ENCODE measurements at regions not wholly inside any gene's neighbourhood (a gene's known extent, or its start where the extent isn't known, plus 50 kb on each side); places are given as distances from the start of the nearest gene placed in this dataset.

DNA sequence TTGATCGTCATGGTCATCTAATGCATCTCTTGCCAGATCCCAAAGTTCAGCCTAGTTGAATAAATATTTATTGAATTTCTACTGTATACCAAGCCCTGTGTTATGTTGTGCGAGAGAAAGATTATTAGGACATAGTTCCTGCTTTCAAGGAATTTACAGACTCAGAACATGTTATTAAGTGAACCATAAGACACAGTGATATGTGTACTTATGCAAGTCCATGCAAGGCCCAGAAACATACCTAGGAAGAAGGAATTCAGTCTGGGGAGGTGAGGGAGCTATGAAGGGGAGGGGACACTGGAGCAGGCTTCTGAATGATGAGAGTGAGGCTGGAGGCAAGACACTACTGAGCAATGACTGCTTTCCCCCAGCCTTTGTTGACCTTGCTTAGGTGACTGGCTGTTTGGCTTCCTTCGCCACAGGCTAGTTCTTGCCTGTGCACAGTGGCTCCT lies 81.4 kb downstream of the ACAA2 start:
- CTCF ChIA-PET: interaction anchor here (0.6 to 2.5 kb wide), 5 partner anchors 18 to 221 kb away, joined by 3 to 8 read pairs (median 3); no protein-coding TSS in a partner anchor
- no peak overlapping the region for H3K27ac ChIP-seq (ENCODE audit: low read depth in 2 of 2, low read length in 1 of 2)
- H3K9me3 ChIP-seq: no peaks in the 10 kb centered on the region

DNA sequence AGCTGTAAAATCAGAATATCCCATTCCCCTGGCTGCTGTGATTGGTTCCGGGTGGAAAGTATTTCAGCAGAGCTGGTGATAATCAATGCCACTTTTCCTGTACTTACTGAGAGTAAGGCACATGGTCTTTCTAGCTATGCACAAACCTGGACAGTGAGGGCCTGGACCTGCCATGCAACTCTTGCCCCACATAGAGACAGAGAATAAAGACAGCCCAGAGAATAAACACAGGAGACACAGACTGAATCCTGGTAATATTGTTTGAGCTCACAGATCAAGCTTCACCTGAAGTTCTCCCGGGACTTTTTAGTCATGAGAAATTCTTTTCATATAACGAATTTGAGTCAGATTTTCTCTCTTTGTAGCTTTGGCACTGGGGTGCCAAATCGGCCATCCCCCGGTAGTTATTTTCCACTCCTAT lies 81.9 kb downstream of the ACAA2 start:
- no peaks in the 10 kb centered on the region for H3K36me3 ChIP-seq (replicated peaks in 1 of 2; ENCODE audit: control insufficient read depth in 1 of 2, insufficient read depth in 2 of 2, low read length in 1 of 2)
- H3K79me2 ChIP-seq (ENCODE audit: insufficient read depth): no peaks in the 10 kb centered on the region
- H4K20me1 ChIP-seq (ENCODE audit: insufficient read depth): no peaks in the 10 kb centered on the region
- 79% methylated on average over 5 of the region's 5 CpGs for WGBS (ENCODE audit: low lambda C conversion rate)
- peaks cover 13% of the 10 kb centered on the region for H3F3A ChIP-seq (replicated peaks; ENCODE audit: insufficient read depth)
- peaks cover 3 to 42% of the 10 kb centered on the region in 2 experiments; a peak in 3 of 4 replicates for H3K4me1 ChIP-seq (ENCODE audit: control insufficient read depth in 1 of 2, insufficient read depth in 2 of 2, low read depth in 1 of 2, low read length in 1 of 2)
- no peak for DNase-seq
- POLR2A ChIA-PET: no interaction called here
- no peaks in the 10 kb centered on the region for H3K9me2 ChIP-seq
- H3K9me3 ChIP-seq: no peaks in the 10 kb centered on the region
- no peaks in the 10 kb centered on the region for H3K27me3 ChIP-seq (ENCODE audit: insufficient read depth)
- H2AFZ ChIP-seq (ENCODE audit: low read depth): no peak overlapping the region
- CTCF ChIA-PET: interaction anchor here (0.6 to 2.5 kb wide), 5 partner anchors 18 to 221 kb away, joined by 3 to 8 read pairs (median 3); no protein-coding TSS in a partner anchor
- H3K9ac ChIP-seq: no peak overlapping the region
- H3K4me3 ChIP-seq (ENCODE audit: low read depth in 2 of 2, low read length in 1 of 2): no peak overlapping the region
- H3K27ac ChIP-seq (ENCODE audit: low read depth in 2 of 2, low read length in 1 of 2): no peak overlapping the region
- H3K4me2 ChIP-seq: no peak overlapping the region
- TF ChIP-seq JUND (IDR thresholded peaks at IDR 0.05): no peak
- TF ChIP-seq, protein P1, sequence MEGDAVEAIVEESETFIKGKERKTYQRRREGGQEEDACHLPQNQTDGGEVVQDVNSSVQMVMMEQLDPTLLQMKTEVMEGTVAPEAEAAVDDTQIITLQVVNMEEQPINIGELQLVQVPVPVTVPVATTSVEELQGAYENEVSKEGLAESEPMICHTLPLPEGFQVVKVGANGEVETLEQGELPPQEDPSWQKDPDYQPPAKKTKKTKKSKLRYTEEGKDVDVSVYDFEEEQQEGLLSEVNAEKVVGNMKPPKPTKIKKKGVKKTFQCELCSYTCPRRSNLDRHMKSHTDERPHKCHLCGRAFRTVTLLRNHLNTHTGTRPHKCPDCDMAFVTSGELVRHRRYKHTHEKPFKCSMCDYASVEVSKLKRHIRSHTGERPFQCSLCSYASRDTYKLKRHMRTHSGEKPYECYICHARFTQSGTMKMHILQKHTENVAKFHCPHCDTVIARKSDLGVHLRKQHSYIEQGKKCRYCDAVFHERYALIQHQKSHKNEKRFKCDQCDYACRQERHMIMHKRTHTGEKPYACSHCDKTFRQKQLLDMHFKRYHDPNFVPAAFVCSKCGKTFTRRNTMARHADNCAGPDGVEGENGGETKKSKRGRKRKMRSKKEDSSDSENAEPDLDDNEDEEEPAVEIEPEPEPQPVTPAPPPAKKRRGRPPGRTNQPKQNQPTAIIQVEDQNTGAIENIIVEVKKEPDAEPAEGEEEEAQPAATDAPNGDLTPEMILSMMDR (IDR thresholded peaks at IDR 0.05): no peak
- TF ChIP-seq, protein P2, sequence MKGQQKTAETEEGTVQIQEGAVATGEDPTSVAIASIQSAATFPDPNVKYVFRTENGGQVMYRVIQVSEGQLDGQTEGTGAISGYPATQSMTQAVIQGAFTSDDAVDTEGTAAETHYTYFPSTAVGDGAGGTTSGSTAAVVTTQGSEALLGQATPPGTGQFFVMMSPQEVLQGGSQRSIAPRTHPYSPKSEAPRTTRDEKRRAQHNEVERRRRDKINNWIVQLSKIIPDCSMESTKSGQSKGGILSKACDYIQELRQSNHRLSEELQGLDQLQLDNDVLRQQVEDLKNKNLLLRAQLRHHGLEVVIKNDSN (IDR thresholded peaks at IDR 0.05; ENCODE audit: borderline replicate concordance, low read depth): no peak
- TF ChIP-seq FOXM1 (IDR thresholded peaks at IDR 0.05; ENCODE audit: low read depth): no peak
- TF ChIP-seq YY1 (IDR thresholded peaks at IDR 0.05; ENCODE audit: low read depth): no peak
- no peak for TF ChIP-seq EP300 (IDR thresholded peaks at IDR 0.05; ENCODE audit: borderline replicate concordance in 1 of 2, low read depth in 1 of 2, low read length in 1 of 2)
- TF ChIP-seq, protein P3, sequence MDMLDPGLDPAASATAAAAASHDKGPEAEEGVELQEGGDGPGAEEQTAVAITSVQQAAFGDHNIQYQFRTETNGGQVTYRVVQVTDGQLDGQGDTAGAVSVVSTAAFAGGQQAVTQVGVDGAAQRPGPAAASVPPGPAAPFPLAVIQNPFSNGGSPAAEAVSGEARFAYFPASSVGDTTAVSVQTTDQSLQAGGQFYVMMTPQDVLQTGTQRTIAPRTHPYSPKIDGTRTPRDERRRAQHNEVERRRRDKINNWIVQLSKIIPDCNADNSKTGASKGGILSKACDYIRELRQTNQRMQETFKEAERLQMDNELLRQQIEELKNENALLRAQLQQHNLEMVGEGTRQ (IDR thresholded peaks at IDR 0.05; ENCODE audit: borderline replicate concordance, low read depth, low read length): no peak
- TF ChIP-seq FOXJ3 (CRISPR knock-in tag; IDR thresholded peaks at IDR 0.05): no peak

More for the DNA sequence above, 81.4 kb downstream of the ACAA2 start:
- no peak overlapping the region for H3K4me3 ChIP-seq (ENCODE audit: low read depth in 2 of 2, low read length in 1 of 2)
- 88% methylated on average over 3 of the region's 3 CpGs for WGBS (ENCODE audit: low lambda C conversion rate)
- H3F3A ChIP-seq (replicated peaks; ENCODE audit: insufficient read depth): peaks cover 9% of the 10 kb centered on the region
- H3K36me3 ChIP-seq (replicated peaks in 1 of 2; ENCODE audit: control insufficient read depth in 1 of 2, insufficient read depth in 2 of 2, low read length in 1 of 2): no peaks in the 10 kb centered on the region
- no peak overlapping the region for H3K9ac ChIP-seq
- H3K4me1 ChIP-seq (ENCODE audit: control insufficient read depth in 1 of 2, insufficient read depth in 2 of 2, low read depth in 1 of 2, low read length in 1 of 2): peaks cover 0 to 37% of the 10 kb centered on the region in 2 experiments; a peak in 2 of 4 replicates
- POLR2A ChIA-PET: no interaction called here
- no peak for DNase-seq
- TF ChIP-seq YY1 (IDR thresholded peaks at IDR 0.05; ENCODE audit: low read depth): no peak
- TF ChIP-seq, protein P3 (IDR thresholded peaks at IDR 0.05; ENCODE audit: borderline replicate concordance, low read depth, low read length): no peak
- no peak for TF ChIP-seq JUND (IDR thresholded peaks at IDR 0.05)
- TF ChIP-seq RCOR1 (IDR thresholded peaks at IDR 0.05; ENCODE audit: low read length): no peak
- TF ChIP-seq GATA2 (CRISPR knock-in tag; IDR thresholded peaks at IDR 0.05): no peak
- no peak for TF ChIP-seq ELF1 (IDR thresholded peaks at IDR 0.05)
- TF ChIP-seq FOSL2 (IDR thresholded peaks at IDR 0.05; ENCODE audit: borderline replicate concordance, low read depth): no peak
- TF ChIP-seq MXI1 (IDR thresholded peaks at IDR 0.05; ENCODE audit: low read depth, low read length): no peak
- TF ChIP-seq TEAD4 (IDR thresholded peaks at IDR 0.05; ENCODE audit: borderline replicate concordance, insufficient read depth): no peak
- TF ChIP-seq, protein P1 (IDR thresholded peaks at IDR 0.05): no peak
- TF ChIP-seq GABPA (IDR thresholded peaks at IDR 0.05; ENCODE audit: low read depth): no peak
- TF ChIP-seq, protein P4, sequence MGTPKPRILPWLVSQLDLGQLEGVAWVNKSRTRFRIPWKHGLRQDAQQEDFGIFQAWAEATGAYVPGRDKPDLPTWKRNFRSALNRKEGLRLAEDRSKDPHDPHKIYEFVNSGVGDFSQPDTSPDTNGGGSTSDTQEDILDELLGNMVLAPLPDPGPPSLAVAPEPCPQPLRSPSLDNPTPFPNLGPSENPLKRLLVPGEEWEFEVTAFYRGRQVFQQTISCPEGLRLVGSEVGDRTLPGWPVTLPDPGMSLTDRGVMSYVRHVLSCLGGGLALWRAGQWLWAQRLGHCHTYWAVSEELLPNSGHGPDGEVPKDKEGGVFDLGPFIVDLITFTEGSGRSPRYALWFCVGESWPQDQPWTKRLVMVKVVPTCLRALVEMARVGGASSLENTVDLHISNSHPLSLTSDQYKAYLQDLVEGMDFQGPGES (IDR thresholded peaks at IDR 0.05; ENCODE audit: low read depth, low read length): no peak
- no peak for TF ChIP-seq RXRA (IDR thresholded peaks at IDR 0.05; ENCODE audit: borderline replicate concordance, low read depth)
- TF ChIP-seq, protein P2 (IDR thresholded peaks at IDR 0.05; ENCODE audit: borderline replicate concordance, low read depth): no peak
- no peaks in the 10 kb centered on the region for H3K27me3 ChIP-seq (ENCODE audit: insufficient read depth)
- no peaks in the 10 kb centered on the region for H3K79me2 ChIP-seq (ENCODE audit: insufficient read depth)
- H2AFZ ChIP-seq (ENCODE audit: low read depth): no peak overlapping the region
- no peaks in the 10 kb centered on the region for H4K20me1 ChIP-seq (ENCODE audit: insufficient read depth)
- H3K9me2 ChIP-seq: no peaks in the 10 kb centered on the region
- H3K4me2 ChIP-seq: no peak overlapping the region
